ENCODE measurements at regions not wholly inside any gene's neighbourhood (a gene's known extent, or its start where the extent isn't known, plus 50 kb on each side); places are given as distances from the start of the nearest gene placed in this dataset.

DNA sequence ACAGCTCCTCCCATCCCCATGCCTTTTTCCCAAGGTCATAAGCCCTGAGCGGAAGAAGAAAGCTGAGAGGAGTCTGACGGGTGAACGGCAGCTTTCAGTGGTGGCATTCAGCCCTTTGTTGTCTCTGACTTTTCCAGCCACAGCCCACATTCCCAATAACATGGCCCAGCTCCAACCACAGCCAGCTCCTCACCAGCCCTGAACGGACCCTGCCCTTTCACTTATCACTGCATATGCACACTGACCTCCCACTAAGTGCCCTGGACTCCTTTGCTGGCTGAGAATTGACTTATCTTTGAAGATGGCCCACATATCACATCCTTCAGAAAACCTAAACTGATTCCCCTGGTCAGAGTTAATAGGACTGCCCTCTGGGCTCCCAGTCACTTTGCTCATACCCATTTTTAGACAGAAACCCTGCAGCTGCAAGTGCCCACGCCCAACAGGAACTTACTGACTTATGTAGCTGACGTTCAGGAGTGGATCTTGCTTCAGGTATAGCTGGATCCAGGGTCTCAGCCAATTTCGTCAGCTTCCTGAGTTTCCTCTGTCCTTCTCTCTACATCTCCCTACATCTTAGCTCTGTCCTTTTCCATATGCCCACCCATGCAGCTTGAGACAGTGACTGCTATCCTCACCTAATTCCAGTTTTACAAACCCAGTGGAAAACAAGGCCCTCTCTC, 348.5 kb upstream of the PROK2 start:
- no peak overlapping the region for H3K4me3 ChIP-seq (ENCODE audit: low read depth, low read length)

GRCh38 chr3:72131899-72132298, 347.0 kb upstream of the PROK2 start:
- no peak overlapping the region for H3K4me3 ChIP-seq (ENCODE audit: low read depth, low read length)

DNA sequence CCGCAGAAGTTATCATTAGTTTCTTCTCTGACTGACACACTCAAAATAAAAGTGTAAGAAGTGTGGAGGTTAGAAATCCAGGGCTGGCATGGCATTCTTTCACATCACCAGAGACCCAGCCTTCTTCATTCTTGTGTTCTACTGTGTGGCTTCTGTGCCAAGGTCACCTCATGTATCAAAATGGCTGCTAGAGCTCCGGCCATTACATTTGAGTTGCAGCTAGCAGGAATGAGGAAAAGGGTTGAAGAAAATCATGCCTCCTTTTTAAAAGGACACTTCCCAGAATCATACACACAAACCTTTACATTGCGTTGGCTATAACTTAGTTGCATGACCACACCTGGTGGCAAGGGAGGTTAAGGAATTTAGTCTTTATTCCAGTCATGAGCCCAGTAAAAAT, 345.6 kb upstream of the PROK2 start:
- no peak overlapping the region for H3K4me3 ChIP-seq (ENCODE audit: low read depth, low read length)

- no peak overlapping the region for H3K4me3 ChIP-seq (ENCODE audit: low read depth, low read length)
These were observed 344.6 kb upstream of the PROK2 start for GRCh38 chr3:72129501-72130094.

GRCh38 chr3:72128921-72129320, 344.0 kb upstream of the PROK2 start:
- no peak overlapping the region for H3K4me3 ChIP-seq (ENCODE audit: low read depth, low read length)

DNA sequence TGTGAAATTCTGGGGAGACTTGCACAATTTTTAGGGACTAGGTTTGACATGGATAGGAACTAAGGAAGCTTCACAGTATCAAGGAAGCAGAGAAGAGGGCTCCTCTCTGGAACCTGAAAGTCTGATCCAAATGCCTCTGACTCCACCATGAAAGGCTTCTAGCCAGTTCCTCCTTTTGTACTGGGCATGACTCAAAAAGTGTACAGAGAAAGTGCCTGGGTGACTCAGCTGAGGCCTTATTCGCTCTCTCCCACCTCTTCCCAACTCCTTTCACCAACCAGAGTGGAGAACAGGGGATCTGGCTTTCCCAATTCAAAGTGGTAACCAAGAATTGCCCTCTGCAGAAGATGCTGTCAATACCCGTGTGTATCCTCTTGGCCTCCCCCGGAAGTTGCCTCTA, 342.9 kb upstream of the PROK2 start:
- H3K4me3 ChIP-seq (ENCODE audit: low read depth, low read length): no peak overlapping the region

- no peak overlapping the region for H3K4me3 ChIP-seq (ENCODE audit: low read depth, low read length)
These were observed 342.3 kb upstream of the PROK2 start for GRCh38 chr3:72127224-72127612.

- H3K4me3 ChIP-seq (ENCODE audit: low read depth, low read length): no peak overlapping the region
These were observed 341.7 kb upstream of the PROK2 start for GRCh38 chr3:72126441-72127223.

DNA sequence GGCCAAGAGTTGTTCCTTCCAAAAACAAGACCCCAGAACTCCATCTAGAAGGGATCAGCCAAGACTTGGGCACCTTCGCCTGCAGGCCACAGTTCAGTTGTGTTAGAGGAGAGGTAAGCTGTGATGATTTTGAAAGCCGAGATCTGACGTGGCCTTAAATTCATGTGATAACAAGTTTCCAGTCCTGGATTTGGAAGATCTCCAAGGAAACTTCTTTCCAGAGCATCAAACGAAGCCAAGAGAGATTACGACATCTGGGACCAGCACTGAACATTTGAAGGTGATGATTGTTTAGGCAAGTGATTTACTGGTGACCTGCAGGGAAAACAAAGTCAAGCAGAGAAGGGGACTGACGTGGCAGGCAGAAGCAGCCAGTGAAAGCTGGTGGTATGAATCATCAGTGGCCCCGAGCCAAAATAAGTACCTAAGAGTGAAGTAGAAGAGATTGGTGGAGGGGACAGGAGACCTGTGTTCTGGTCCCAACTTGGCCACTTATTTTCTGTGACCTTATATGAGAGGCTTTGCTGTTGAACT, 339.0 kb upstream of the PROK2 start:
- H3K4me3 ChIP-seq (ENCODE audit: low read depth, low read length): no peak overlapping the region

DNA sequence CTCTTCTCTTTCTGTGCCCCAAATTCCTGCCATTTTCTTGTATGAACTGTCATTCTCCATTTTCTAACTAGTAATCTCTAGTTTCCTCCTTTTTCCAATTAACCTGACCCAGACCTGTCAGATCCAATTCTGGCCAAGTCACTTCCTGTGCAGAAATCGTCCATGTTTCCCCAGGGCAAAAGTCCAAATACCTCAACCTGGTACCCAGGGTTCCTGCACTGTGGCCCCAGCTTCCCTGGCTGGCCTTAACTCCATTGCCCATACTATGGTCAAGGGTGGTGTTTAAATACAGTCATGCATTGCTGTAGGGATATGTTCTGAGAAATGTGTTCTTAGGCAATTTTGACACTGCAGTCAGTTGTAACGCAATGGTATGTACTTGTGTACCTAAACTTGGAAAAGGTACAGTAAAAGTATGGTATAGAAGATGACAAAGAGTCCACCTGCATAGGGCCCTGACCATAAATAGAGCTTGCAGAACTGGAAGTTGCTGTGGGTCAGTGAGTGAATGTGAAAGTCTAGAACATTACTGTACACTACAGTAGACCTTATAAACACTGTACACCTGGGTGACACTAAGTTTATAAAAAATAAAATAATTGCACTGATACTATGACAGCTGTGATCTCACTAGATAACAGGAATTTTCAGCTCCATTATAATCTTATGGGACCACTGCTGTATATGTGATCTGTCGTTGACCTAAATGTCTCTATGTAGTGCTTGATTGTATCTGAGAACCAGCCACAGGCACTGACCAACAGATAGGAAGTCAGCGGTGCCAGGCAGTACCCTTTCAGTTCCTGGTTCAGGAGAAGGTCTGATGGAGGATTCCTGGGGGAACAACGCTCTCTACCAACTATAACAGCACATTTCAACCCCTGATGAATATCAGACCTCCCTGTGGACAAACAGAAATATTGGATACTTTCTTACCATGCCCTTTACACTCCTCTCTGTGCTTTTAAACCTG, 336.1 kb upstream of the PROK2 start:
- no peak overlapping the region for H3K4me3 ChIP-seq (ENCODE audit: low read depth, low read length)

DNA sequence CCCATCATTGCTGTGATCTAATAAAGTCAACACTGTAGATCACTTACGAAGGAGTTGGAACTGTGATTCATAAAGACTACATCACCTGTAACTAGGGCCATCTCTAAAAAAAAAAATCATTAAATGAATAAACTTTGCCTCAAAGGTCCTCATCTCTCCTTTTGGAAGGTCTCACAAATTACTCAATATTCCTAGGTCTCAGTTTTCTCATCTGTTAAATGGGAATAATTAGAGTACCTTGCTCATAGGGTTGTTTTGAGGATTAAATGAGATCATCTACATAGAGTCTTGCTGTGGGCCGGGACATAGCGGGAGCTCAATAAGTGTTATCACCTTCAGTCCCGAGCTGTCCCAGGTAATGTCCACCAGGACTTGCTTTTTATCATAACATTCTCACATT, 335.1 kb upstream of the PROK2 start:
- no peak overlapping the region for H3K4me3 ChIP-seq (ENCODE audit: low read depth, low read length)

GRCh38 chr3:72118628-72119027, 333.7 kb upstream of the PROK2 start:
- no peak overlapping the region for H3K4me3 ChIP-seq (ENCODE audit: low read depth, low read length)

DNA sequence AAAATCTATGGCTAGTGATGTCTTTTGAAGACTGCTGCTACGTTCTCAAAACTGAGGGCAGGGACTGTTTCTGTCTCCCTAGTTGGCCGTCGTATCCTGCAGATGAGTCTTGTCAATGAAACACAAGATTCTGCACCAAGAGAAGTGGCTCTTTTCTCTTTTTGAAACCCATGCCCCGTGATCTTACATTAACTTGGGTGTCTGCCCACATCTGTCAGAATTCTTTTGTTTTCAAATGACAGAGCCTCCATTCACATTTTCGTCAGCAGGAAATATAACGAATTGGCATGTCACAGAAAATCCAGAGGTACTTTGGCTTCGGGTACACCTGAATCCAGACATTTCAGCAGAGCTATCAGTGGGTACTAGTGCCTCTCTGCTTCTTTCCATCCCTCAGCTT, 331.3 kb upstream of the PROK2 start:
- no peak overlapping the region for H3K4me3 ChIP-seq (ENCODE audit: low read depth, low read length)

DNA sequence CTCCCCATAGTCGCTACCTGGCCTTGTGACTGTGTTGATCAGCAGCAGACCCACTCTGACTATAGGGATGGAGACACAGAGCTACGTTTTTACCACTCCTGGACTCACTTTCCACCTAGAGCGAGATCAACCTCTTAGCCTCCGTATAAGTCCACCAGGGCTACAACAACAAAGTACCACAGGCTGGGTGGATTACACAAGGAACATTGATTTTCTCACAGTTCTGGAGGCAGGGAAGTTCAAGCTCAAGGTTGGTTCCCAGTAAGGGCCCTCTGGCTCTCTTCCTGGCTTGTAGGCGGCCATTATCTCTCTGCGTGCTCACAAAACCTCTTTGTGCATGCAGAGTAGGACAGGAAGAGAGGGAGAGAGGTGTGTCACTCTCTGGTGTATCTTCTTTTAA, 330.4 kb upstream of the PROK2 start:
- H3K4me3 ChIP-seq (ENCODE audit: low read depth, low read length): no peak overlapping the region

- no peak overlapping the region for H3K4me3 ChIP-seq (ENCODE audit: low read depth, low read length)
These were observed 329.8 kb upstream of the PROK2 start for GRCh38 chr3:72114773-72115172.

DNA sequence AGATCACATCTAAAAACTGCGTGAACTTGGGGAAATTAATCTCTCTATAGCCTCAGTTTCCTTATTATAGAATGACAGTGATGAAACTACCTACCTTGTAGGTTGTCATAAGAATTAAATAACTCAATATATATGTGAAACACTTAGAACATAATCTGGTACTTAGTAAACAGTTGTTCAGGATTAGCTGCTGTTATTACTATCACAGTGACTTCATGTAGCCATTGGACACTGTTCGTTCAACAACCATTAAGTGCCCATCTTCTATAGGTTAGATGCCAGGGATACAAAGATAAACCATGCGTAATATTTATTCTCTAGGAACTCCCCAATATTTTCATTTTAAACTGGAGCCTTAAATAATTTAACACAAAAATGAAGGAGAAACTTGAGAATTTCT, 329.0 kb upstream of the PROK2 start:
- no peak overlapping the region for H3K4me3 ChIP-seq (ENCODE audit: low read depth, low read length)

GRCh38 chr3:72113564-72113963, 328.6 kb upstream of the PROK2 start:
- H3K4me3 ChIP-seq (ENCODE audit: low read depth, low read length): no peak overlapping the region

DNA sequence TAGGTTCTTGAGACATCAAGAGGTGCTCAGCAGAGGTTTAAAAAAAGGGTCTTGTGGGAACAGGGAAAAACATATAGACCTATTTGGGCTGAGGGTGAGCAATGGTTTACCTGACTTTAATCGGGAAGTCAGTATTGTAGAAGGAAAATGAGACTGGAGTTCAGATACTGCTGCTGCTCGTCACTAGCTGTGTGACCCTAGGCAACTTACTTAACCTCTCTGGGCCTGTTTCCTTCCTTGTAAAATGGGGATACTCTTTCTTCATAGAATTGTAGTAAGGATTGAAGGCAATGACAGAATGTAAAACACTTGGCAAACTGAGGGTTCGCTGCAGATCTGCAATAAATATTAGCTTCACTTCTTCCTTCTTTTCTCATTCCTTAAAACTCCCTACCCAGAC, 327.5 kb upstream of the PROK2 start:
- H3K4me3 ChIP-seq (ENCODE audit: low read depth, low read length): no peak overlapping the region

GRCh38 chr3:72111265-72112205, 326.6 kb upstream of the PROK2 start:
- H3K4me3 ChIP-seq (ENCODE audit: low read depth, low read length): no peak overlapping the region

All from iPS-11a (cell line).